ENCODE measurements at regions not wholly inside any gene's neighbourhood (a gene's known extent, or its start where the extent isn't known, plus 50 kb on each side); places are given as distances from the start of the nearest gene placed in this dataset.

DNA sequence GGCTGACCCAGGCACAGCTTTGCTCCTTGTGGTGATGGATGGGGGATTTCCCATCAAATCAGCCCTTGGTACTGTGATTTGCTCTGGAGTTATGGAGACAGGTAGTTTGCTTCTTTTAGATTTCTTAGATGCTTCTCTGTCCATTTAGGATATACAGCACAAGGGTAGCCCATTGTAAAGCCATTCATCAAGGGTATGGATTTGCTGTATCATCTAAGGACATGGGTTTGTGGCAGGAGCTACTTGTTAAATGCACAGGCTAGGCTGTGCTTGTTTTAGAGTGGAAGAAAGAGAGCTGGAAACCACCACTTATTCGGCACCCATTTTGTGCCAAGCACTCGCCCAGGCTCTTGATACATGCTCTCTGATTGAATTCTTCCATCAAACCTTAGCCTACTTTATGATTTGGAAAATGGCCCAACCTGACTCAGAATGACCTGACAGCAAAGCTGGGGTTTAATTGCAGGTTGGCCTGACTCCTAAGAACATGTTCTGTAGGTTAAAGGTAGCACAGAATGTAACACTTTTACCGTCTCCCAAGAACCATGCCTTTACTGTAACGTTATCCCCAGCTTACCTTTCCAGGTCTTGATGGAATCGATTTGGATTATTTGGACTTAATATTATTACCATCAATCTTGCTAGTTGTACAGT lies 168.0 kb downstream of the SNX10 start:
- Histone ChIP-seq H3K27ac (no peak overlapping the region), H2AFZ (ENCODE audit: low read depth) (no peak overlapping the region), H3K27me3 (ENCODE audit: insufficient read depth, low read depth) (no peaks in the 10 kb centered on the region), H3K79me2 (ENCODE audit: insufficient read depth, low read depth) (no peaks in the 10 kb centered on the region), H4K20me1 (ENCODE audit: insufficient read depth) (no peaks in the 10 kb centered on the region), H3K4me2 (no peak overlapping the region), H3K9ac (no peak overlapping the region), H3K36me3 (ENCODE audit: insufficient read depth) (no peaks in the 10 kb centered on the region), H3K4me1 (ENCODE audit: low read depth, poor library complexity, severe bottlenecking) (no peaks in the 10 kb centered on the region), H3K4me3 (IDR thresholded peaks at IDR 0.05; ENCODE audit: insufficient read depth, low read depth, low read length) (no peak overlapping the region)
- TF ChIP-seq, protein P1, sequence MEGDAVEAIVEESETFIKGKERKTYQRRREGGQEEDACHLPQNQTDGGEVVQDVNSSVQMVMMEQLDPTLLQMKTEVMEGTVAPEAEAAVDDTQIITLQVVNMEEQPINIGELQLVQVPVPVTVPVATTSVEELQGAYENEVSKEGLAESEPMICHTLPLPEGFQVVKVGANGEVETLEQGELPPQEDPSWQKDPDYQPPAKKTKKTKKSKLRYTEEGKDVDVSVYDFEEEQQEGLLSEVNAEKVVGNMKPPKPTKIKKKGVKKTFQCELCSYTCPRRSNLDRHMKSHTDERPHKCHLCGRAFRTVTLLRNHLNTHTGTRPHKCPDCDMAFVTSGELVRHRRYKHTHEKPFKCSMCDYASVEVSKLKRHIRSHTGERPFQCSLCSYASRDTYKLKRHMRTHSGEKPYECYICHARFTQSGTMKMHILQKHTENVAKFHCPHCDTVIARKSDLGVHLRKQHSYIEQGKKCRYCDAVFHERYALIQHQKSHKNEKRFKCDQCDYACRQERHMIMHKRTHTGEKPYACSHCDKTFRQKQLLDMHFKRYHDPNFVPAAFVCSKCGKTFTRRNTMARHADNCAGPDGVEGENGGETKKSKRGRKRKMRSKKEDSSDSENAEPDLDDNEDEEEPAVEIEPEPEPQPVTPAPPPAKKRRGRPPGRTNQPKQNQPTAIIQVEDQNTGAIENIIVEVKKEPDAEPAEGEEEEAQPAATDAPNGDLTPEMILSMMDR (conservative IDR thresholded peaks at IDR 0.05; ENCODE audit: low read depth, low read length): no peak

- Histone ChIP-seq H3K4me3 (IDR thresholded peaks at IDR 0.05; ENCODE audit: insufficient read depth, low read depth, low read length) (no peak overlapping the region), H2AFZ (ENCODE audit: low read depth) (no peak overlapping the region), H3K27ac (no peak overlapping the region), H3K4me2 (no peak overlapping the region), H3K9ac (no peak overlapping the region), H3K36me3 (ENCODE audit: insufficient read depth) (no peaks in the 10 kb centered on the region), H3K4me1 (ENCODE audit: low read depth, poor library complexity, severe bottlenecking) (no peaks in the 10 kb centered on the region), H3K79me2 (ENCODE audit: insufficient read depth, low read depth) (no peaks in the 10 kb centered on the region), H4K20me1 (ENCODE audit: insufficient read depth) (no peaks in the 10 kb centered on the region), H3K27me3 (ENCODE audit: insufficient read depth, low read depth) (no peaks in the 10 kb centered on the region)
- TF ChIP-seq, protein P1 (conservative IDR thresholded peaks at IDR 0.05; ENCODE audit: low read depth, low read length): no peak
Measured at GRCh38 chr7:26460351-26461085, 168.9 kb downstream of the SNX10 start.

DNA sequence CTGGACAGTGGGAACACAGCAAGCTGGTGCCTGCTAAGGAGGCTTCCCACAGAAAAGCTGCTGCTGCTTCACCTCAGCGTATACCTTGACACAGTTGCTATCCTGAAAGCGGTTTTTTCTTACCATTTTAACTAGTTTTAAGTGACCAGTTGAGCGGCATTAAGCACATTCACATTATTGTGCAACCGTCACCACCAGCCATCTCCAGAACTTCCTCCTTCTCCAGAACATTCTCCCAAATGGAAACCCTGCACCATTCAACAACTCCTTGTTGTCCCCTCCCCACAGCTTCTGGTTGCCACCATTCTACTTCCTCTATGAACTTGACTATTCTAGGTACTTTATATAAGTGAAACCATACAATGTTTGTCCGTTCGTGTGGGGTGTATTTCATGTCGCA lies 169.9 kb downstream of the SNX10 start:
- Histone ChIP-seq H3K4me2 (no peak overlapping the region), H2AFZ (ENCODE audit: low read depth) (no peak overlapping the region), H3K36me3 (ENCODE audit: insufficient read depth) (no peaks in the 10 kb centered on the region), H4K20me1 (ENCODE audit: insufficient read depth) (no peaks in the 10 kb centered on the region), H3K9ac (no peak overlapping the region), H3K27me3 (ENCODE audit: insufficient read depth, low read depth) (no peaks in the 10 kb centered on the region), H3K4me3 (IDR thresholded peaks at IDR 0.05; ENCODE audit: insufficient read depth, low read depth, low read length) (no peak overlapping the region), H3K79me2 (ENCODE audit: insufficient read depth, low read depth) (no peaks in the 10 kb centered on the region), H3K4me1 (ENCODE audit: low read depth, poor library complexity, severe bottlenecking) (no peaks in the 10 kb centered on the region), H3K27ac (no peak overlapping the region)
- TF ChIP-seq, protein P1 (conservative IDR thresholded peaks at IDR 0.05; ENCODE audit: low read depth, low read length): no peak

- no peak overlapping the region for H3K27ac ChIP-seq
- H3K79me2 ChIP-seq (ENCODE audit: insufficient read depth, low read depth): no peaks in the 10 kb centered on the region
- no peak overlapping the region for H2AFZ ChIP-seq (ENCODE audit: low read depth)
- H3K4me1 ChIP-seq (ENCODE audit: low read depth, poor library complexity, severe bottlenecking): no peaks in the 10 kb centered on the region
- H4K20me1 ChIP-seq (ENCODE audit: insufficient read depth): no peaks in the 10 kb centered on the region
- no peaks in the 10 kb centered on the region for H3K27me3 ChIP-seq (ENCODE audit: insufficient read depth, low read depth)
- TF ChIP-seq, protein P1 (conservative IDR thresholded peaks at IDR 0.05; ENCODE audit: low read depth, low read length): no peak
- no peak overlapping the region for H3K4me2 ChIP-seq
- H3K9ac ChIP-seq: no peak overlapping the region
- no peaks in the 10 kb centered on the region for H3K36me3 ChIP-seq (ENCODE audit: insufficient read depth)
- no peak overlapping the region for H3K4me3 ChIP-seq (IDR thresholded peaks at IDR 0.05; ENCODE audit: insufficient read depth, low read depth, low read length)
Measured at GRCh38 chr7:26466007-26466406, 174.3 kb downstream of the SNX10 start.

All from KMS-11 (cell line).